ENCODE measurements at regions not wholly inside any gene's neighbourhood (a gene's known extent, or its start where the extent isn't known, plus 50 kb on each side); places are given as distances from the start of the nearest gene placed in this dataset.

GRCh38 chr3:154496978-154497377 lies 67.0 kb upstream of the GPR149 start:
- no peaks in the 10 kb centered on the region for H3K36me3 ChIP-seq
- no peaks in the 10 kb centered on the region for H3K79me2 ChIP-seq (ENCODE audit: low read depth)
- no peaks in the 10 kb centered on the region for H4K20me1 ChIP-seq (ENCODE audit: low read depth)
- Mint-ChIP-seq H3K4me1 (peaks cover 5% of the 10 kb centered on the region), H3K27me3 (ENCODE audit: insufficient read depth, low read depth) (peaks cover 1% of the 10 kb centered on the region), H3K27ac (no peak overlapping the region), H3K9me3 (no peaks in the 10 kb centered on the region), H3K4me3 (no peak overlapping the region), H3K36me3 (no peaks in the 10 kb centered on the region)
- no peaks in the 10 kb centered on the region for H3K4me1 ChIP-seq
- H3F3A ChIP-seq (ENCODE audit: low read depth): no peaks in the 10 kb centered on the region
- H2AFZ ChIP-seq (replicated peaks): peak overlapping the region; percentile 52
- no peak for DNase-seq (ENCODE audit: low spot score)
- no peak overlapping the region for H3K4me2 ChIP-seq
- H3K27me3 ChIP-seq: no peaks in the 10 kb centered on the region
- no peak for TF ChIP-seq EZH2phosphoT487 (IDR thresholded peaks at IDR 0.05)
- TF ChIP-seq, protein P1, sequence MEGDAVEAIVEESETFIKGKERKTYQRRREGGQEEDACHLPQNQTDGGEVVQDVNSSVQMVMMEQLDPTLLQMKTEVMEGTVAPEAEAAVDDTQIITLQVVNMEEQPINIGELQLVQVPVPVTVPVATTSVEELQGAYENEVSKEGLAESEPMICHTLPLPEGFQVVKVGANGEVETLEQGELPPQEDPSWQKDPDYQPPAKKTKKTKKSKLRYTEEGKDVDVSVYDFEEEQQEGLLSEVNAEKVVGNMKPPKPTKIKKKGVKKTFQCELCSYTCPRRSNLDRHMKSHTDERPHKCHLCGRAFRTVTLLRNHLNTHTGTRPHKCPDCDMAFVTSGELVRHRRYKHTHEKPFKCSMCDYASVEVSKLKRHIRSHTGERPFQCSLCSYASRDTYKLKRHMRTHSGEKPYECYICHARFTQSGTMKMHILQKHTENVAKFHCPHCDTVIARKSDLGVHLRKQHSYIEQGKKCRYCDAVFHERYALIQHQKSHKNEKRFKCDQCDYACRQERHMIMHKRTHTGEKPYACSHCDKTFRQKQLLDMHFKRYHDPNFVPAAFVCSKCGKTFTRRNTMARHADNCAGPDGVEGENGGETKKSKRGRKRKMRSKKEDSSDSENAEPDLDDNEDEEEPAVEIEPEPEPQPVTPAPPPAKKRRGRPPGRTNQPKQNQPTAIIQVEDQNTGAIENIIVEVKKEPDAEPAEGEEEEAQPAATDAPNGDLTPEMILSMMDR (IDR thresholded peaks at IDR 0.05): no peak
- TF ChIP-seq EZH2 (IDR thresholded peaks at IDR 0.05): no peak
- no peak overlapping the region for H3K4me3 ChIP-seq
- no peaks in the 10 kb centered on the region for H3K9me3 ChIP-seq (ENCODE audit: low read depth)
- H3K9ac ChIP-seq: no peak overlapping the region
- H3K27ac ChIP-seq: no peak overlapping the region

- H3K27me3 ChIP-seq: no peaks in the 10 kb centered on the region
- H3K4me3 Mint-ChIP-seq: no peak overlapping the region
- peaks cover 5% of the 10 kb centered on the region for H3K4me1 Mint-ChIP-seq
Measured at GRCh38 chr3:154496540-154496939, 66.5 kb upstream of the GPR149 start.

GRCh38 chr3:154486949-154487348 lies 57.0 kb upstream of the GPR149 start:
- no peaks in the 10 kb centered on the region for H3K4me1 Mint-ChIP-seq
- H3K27me3 Mint-ChIP-seq (ENCODE audit: insufficient read depth, low read depth): peaks cover 4% of the 10 kb centered on the region
- Histone ChIP-seq H2AFZ (replicated peaks) (peak overlapping the region; percentile 29), H3K79me2 (ENCODE audit: low read depth) (no peaks in the 10 kb centered on the region), H3K4me2 (peak overlapping the region; percentile 27), H3F3A (ENCODE audit: low read depth) (no peaks in the 10 kb centered on the region), H3K27ac (no peak overlapping the region), H3K9me3 (ENCODE audit: low read depth) (no peaks in the 10 kb centered on the region), H3K4me1 (peaks cover 8% of the 10 kb centered on the region), H3K36me3 (no peaks in the 10 kb centered on the region), H3K4me3 (no peak overlapping the region), H3K9ac (no peak overlapping the region), H3K27me3 (no peaks in the 10 kb centered on the region), H4K20me1 (ENCODE audit: low read depth) (no peaks in the 10 kb centered on the region)
- no peak overlapping the region for H3K4me3 Mint-ChIP-seq
- H3K36me3 Mint-ChIP-seq: no peaks in the 10 kb centered on the region
- H3K27ac Mint-ChIP-seq: no peak overlapping the region
- H3K9me3 Mint-ChIP-seq: no peaks in the 10 kb centered on the region
- TF ChIP-seq, protein P1 (IDR thresholded peaks at IDR 0.05): no peak
- TF ChIP-seq EZH2 (IDR thresholded peaks at IDR 0.05) (no peak), EZH2phosphoT487 (IDR thresholded peaks at IDR 0.05) (no peak)
- DNase-seq (ENCODE audit: low spot score): peak; percentile 29

More at GRCh38 chr3:154496540-154496939, 66.5 kb upstream of the GPR149 start:
- no peaks in the 10 kb centered on the region for H3K9me3 ChIP-seq (ENCODE audit: low read depth)
- H3K79me2 ChIP-seq (ENCODE audit: low read depth): no peaks in the 10 kb centered on the region
- no peak overlapping the region for H3K9ac ChIP-seq
- H3K27ac ChIP-seq: no peak overlapping the region
- no peaks in the 10 kb centered on the region for H4K20me1 ChIP-seq (ENCODE audit: low read depth)
- Mint-ChIP-seq H3K9me3 (no peaks in the 10 kb centered on the region), H3K36me3 (no peaks in the 10 kb centered on the region), H3K27ac (no peak overlapping the region), H3K27me3 (ENCODE audit: insufficient read depth, low read depth) (peaks cover 2% of the 10 kb centered on the region)
- TF ChIP-seq EZH2 (IDR thresholded peaks at IDR 0.05): no peak
- TF ChIP-seq, protein P1 (IDR thresholded peaks at IDR 0.05): no peak
- no peak for TF ChIP-seq EZH2phosphoT487 (IDR thresholded peaks at IDR 0.05)
- H3K4me3 ChIP-seq: no peak overlapping the region
- H2AFZ ChIP-seq (replicated peaks): peak overlapping the region; percentile 52
- no peak for DNase-seq (ENCODE audit: low spot score)
- H3K36me3 ChIP-seq: no peaks in the 10 kb centered on the region
- no peak overlapping the region for H3K4me2 ChIP-seq
- no peaks in the 10 kb centered on the region for H3F3A ChIP-seq (ENCODE audit: low read depth)
- H3K4me1 ChIP-seq: no peaks in the 10 kb centered on the region

All from neural progenitor cell (in vitro differentiated cells).